ENCODE measurements at regions not wholly inside any gene's neighbourhood (a gene's known extent, or its start where the extent isn't known, plus 50 kb on each side); places are given as distances from the start of the nearest gene placed in this dataset.

- no peak for DNase-seq (ENCODE audit: low read depth in 2 of 2)
Observed at GRCh38 chr14:98288825-98289224, 983.2 kb downstream of the BCL11B start.

- DNase-seq (ENCODE audit: low read depth in 2 of 2): peak in 1 of 2 donors; percentile 3
Observed at GRCh38 chr14:98290596-98290995, 981.4 kb downstream of the BCL11B start.

DNA sequence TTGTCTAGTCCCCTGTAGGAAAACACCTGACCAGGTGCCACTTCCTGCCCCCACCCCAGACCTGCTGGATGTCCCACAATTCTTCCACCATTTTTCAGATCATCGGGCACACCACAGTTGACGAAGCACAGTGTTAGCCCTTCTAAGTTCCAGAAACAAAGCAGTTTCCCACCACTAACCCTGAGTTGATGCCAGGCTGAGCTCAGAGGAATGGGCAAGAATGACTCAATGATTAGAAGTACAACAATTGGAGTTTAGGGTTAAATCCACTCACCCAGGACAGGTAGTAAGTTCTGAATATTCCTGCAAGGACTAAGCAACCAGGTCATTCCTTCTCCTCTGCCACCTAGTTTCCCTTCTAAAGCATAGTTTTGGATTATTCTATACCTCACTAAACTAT lies 979.8 kb downstream of the BCL11B start:
- DNase-seq (ENCODE audit: low read depth in 2 of 2): no peak

- DNase-seq (ENCODE audit: low read depth in 2 of 2): no peak
Observed at GRCh38 chr14:98293576-98293975, 978.4 kb downstream of the BCL11B start.

GRCh38 chr14:98296895-98297294 lies 975.1 kb downstream of the BCL11B start:
- DNase-seq (ENCODE audit: low read depth in 2 of 2): no peak

DNA sequence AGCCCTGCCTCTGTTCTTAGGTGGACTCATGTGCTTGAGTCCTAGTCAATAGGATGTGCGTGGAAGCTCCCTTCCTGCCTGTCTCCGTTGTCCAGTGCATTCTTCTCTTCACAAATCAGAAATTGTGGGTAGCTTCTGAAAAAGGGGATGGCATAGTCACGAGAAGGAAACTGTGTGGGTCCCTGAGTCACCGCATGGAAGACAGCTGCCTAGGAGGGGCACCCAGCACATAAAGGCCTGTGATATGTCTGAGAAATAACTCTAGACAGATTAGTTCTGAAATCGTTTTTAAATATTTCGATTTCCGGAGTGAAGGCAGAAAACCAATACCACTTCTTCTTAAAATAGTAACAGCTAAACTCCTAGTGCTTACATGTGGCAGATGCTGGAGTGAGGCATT lies 974.4 kb downstream of the BCL11B start:
- DNase-seq (ENCODE audit: low read depth in 2 of 2): no peak

GRCh38 chr14:98298481-98299244 lies 973.3 kb downstream of the BCL11B start:
- no peak for DNase-seq (ENCODE audit: low read depth in 2 of 2)

DNA sequence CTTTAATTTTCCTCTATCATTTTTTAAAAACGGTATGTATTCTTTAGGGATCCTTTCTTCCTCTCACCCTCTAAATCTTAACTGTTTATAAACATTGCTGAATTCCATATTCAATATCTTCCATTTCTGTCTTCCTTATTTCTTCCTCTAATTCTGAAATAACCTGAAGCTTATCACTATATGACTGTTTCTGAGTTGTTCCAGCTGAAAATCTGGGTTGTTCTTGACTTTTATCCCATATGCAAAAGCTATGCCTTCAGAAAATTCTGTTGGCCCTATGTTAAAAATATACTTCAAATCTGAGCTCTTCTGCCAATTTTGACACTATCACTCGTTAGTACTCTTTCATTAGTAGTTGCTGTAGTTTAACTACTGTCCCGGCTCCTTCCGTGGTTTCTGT lies 970.3 kb downstream of the BCL11B start:
- no peak for DNase-seq (ENCODE audit: low read depth in 2 of 2)

DNA sequence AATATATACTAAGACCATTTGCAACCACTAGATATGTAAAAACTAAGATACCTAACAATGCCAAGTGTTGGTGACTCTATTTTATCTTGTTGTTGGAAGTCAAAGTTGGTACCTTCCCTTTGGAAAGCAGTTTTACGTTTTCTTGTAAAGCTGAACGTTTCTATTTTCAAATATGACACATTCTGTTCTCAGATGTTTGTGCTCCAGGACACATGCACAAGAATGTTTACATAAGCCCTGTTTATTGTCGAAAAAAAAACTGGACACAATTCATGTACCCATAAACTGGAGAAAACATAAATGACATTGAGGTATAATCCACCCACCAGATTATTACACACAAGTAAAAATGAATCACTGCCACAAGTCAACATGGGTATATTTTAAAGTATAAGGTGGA lies 967.4 kb downstream of the BCL11B start:
- no peak for DNase-seq (ENCODE audit: low read depth in 2 of 2)

- DNase-seq (ENCODE audit: low read depth in 2 of 2): no peak
Observed at GRCh38 chr14:98309591-98309990, 962.4 kb downstream of the BCL11B start.

- no peak for DNase-seq (ENCODE audit: low read depth in 2 of 2)
Observed at GRCh38 chr14:98312006-98312405, 960.0 kb downstream of the BCL11B start.

GRCh38 chr14:98321841-98322240 lies 950.2 kb downstream of the BCL11B start:
- no peak for DNase-seq (ENCODE audit: low read depth in 2 of 2)

DNA sequence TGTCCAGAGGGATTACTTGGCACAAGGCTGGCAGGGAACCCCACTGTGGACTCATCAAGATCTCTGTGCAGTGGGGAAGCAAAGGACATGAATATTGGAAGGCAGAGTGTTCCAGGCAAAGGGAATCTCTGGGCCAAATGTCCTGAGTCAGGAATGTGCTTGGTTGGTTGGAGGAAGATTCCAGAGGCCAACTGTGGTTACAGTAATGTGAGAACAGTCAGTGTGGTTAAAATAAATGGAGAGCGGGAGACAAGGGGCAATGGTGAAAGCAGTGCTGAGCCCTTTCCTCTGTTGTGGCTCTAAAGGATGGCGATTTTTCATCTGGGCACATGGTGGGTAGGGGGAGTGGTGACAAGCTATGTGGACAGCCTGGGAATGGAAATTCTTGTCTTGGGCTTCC lies 948.2 kb downstream of the BCL11B start:
- DNase-seq (ENCODE audit: low read depth in 2 of 2): no peak

DNA sequence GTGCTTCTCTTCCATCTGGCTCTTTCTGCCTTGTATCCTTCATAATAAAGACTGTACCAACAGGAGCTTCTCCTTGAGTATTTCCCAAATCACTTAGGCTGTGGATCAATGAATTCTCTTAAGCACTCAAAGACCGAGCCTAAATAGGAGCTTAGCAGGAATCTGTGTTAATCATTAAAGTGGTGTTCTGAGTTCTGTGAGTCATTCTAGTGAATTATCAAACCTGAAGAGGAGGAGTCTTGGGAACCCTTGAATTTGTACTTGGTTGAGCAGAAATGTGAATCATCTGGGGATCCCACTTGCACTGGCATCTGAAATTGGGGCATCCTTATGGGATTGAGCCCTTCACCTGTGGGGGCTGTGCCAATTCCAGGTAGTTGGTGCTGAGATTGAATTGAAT lies 946.2 kb downstream of the BCL11B start:
- no peak for DNase-seq (ENCODE audit: low read depth in 2 of 2)

DNA sequence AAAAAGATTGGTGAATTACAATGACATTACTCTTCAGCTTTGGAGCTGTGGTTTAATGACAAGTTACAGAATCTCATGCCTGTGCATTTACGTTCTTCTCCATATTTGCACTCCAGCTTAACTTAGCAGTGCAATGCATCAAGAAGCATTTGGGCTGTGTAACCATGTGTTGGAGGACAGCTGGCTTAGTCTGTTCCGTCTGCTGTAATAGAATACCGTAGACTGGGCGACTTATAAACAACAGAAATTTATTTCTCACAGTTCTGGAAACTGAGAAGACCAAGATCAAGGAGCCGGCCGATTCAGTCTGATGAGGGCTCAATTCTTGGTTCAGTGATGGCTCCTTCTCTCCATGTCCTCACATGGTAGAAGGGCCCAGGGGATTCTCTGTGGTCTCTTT lies 943.5 kb downstream of the BCL11B start:
- DNase-seq (ENCODE audit: low read depth in 2 of 2): no peak

- no peak for DNase-seq (ENCODE audit: low read depth in 2 of 2)
Observed at GRCh38 chr14:98334186-98334585, 937.8 kb downstream of the BCL11B start.

- no peak for DNase-seq (ENCODE audit: low read depth in 2 of 2)
Observed at GRCh38 chr14:98341211-98341610, 930.8 kb downstream of the BCL11B start.

GRCh38 chr14:98345161-98345560 lies 926.8 kb downstream of the BCL11B start:
- DNase-seq (ENCODE audit: low read depth in 2 of 2): no peak

GRCh38 chr14:98347686-98348085 lies 924.3 kb downstream of the BCL11B start:
- DNase-seq (ENCODE audit: low read depth in 2 of 2): no peak

- DNase-seq (ENCODE audit: low read depth in 2 of 2): no peak
Observed at GRCh38 chr14:98348505-98348904, 923.5 kb downstream of the BCL11B start.

- no peak for DNase-seq (ENCODE audit: low read depth in 2 of 2)
Observed at GRCh38 chr14:98350213-98350612, 921.8 kb downstream of the BCL11B start.

DNA sequence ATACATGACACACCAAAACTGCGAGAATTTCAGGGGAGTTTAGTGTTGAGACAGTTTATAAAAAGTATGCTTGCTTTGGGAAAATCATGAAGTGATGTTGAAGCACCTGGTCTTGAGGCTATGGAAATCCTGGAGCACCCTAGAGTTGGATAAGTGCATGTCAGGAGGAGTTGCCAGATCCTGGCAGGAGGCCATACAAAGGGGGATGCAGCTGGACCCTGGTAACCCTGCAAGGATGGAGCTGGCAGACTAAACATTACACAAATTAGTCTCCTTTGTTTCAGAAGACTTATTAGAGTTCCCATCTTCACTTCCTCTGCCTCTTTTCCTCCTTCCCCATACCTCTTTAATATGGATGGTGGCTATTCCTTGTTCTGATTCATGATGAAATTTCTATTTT lies 907.0 kb downstream of the BCL11B start:
- no peak for DNase-seq (ENCODE audit: low read depth in 2 of 2)

- no peak for DNase-seq (ENCODE audit: low read depth in 2 of 2)
Observed at GRCh38 chr14:98366429-98366828, 905.6 kb downstream of the BCL11B start.

DNA sequence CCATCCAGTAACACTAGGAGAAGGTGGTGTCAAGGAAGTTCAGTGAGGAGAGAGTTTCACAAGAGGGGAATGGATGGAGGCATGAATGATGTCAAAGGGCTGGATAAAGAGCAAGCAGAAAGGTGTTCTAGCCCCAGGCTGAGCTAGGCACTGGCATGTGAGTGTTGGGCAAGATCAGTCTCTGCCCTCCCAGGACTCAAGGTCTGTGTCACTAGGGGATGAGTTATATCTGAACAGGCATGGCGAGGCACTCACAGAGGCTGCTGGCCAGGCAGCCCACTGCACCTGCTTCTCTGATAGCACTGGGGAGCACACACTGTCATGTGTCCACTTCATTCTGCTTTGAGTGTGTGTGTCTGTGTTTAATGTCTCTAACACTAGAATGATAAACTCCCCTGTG lies 903.8 kb downstream of the BCL11B start:
- DNase-seq (ENCODE audit: low read depth in 2 of 2): no peak
